GM23338 (cell line): ENCODE measurements at regions not wholly inside any gene's neighbourhood (a gene's known extent, or its start where the extent isn't known, plus 50 kb on each side); places are given as distances from the start of the nearest gene placed in this dataset.

Experiments used
- ATAC-seq: fragments of 200-7000 bp; cut with Tn5 transposase; 3 replicates; pipeline ENCODE4 v1.9.1; 2020
- DNase-seq: peaks from one replicate; pipeline ENCODE4 v3.0.0-alpha.2; 2015; ENCODE audit warnings: low spot score
- H2AFZ ChIP-seq: fragments of 200-600 bp; sonication (generic); 2 replicates; pipeline ENCODE4 v1.8.0; 2016; ENCODE audit warnings: antibody characterized with exemption, mild to moderate bottlenecking, moderate library complexity
- H3F3A ChIP-seq: fragments of 200-600 bp; sonication (generic); replicated peaks from 2 replicates; pipeline ENCODE4 v1.8.0; 2017; ENCODE audit warnings: antibody characterized with exemption, mixed run types, low read depth
- H3K27ac ChIP-seq: fragments of 200-600 bp; sonication (generic); 2 replicates; pipeline ENCODE4 v1.6.1; 2016; ENCODE audit warnings: low read depth
- H3K27me3 ChIP-seq: fragments of 200-600 bp; sonication (generic); 2 replicates; pipeline ENCODE4 v1.8.0; 2016; ENCODE audit warnings: mild to moderate bottlenecking, mixed run types, moderate library complexity; ENCODE audit not compliant: insufficient read depth
- H3K36me3 ChIP-seq: fragments of 200-600 bp; sonication (generic); 2 replicates; pipeline ENCODE4 v1.8.0; 2016; ENCODE audit warnings: mild to moderate bottlenecking; ENCODE audit not compliant: insufficient read depth
- H3K4me1 ChIP-seq: fragments of 200-600 bp; sonication (generic); 2 replicates; pipeline ENCODE4 v1.8.0; 2016; ENCODE audit warnings: mild to moderate bottlenecking, moderate library complexity; ENCODE audit not compliant: insufficient read depth
- H3K4me2 ChIP-seq: fragments of 200-600 bp; sonication (generic); 2 replicates; pipeline ENCODE4 v1.7.1; 2017; ENCODE audit warnings: mixed run types
- H3K4me3 ChIP-seq: fragments of 200-600 bp; sonication (generic); 2 replicates; pipeline ENCODE4 v1.6.1; 2016; ENCODE audit warnings: mixed run types
- H3K79me2 ChIP-seq: fragments of 200-600 bp; sonication (generic); replicated peaks from 2 replicates; pipeline ENCODE4 v1.8.0; 2017; ENCODE audit warnings: mild to moderate bottlenecking; ENCODE audit not compliant: insufficient read depth
- H3K9me2 ChIP-seq: fragments of 200-600 bp; sonication (generic); 2 replicates; pipeline ENCODE4 v1.8.0; 2017; ENCODE audit not compliant: insufficient read depth
- H4K20me1 ChIP-seq: fragments of 200-600 bp; sonication (generic); replicated peaks from 2 replicates; pipeline ENCODE4 v1.8.0; 2017; ENCODE audit warnings: mild to moderate bottlenecking; ENCODE audit not compliant: insufficient read depth
- H3K27ac Mint-ChIP-seq: 2 replicates; pipeline ENCODE4 v1.8.0; 2020; ENCODE audit warnings: inconsistent platforms, mild to moderate bottlenecking, moderate library complexity, mixed read lengths
- H3K27me3 Mint-ChIP-seq: 3 replicates; pipeline ENCODE4 v1.8.0; 2022; ENCODE audit warnings: low read depth, mild to moderate bottlenecking, moderate library complexity, mixed read lengths, inconsistent platforms; ENCODE audit not compliant: insufficient read depth, poor library complexity
- H3K36me3 Mint-ChIP-seq: 3 replicates; pipeline ENCODE4 v1.8.0; 2021; ENCODE audit warnings: low read depth, mild to moderate bottlenecking, inconsistent platforms, moderate library complexity, mixed read lengths
- H3K4me1 Mint-ChIP-seq: 3 replicates; pipeline ENCODE4 v1.8.0; 2020; ENCODE audit warnings: mild to moderate bottlenecking, inconsistent platforms, mixed read lengths
- H3K4me3 Mint-ChIP-seq: 3 replicates; pipeline ENCODE4 v1.8.0; 2021; ENCODE audit warnings: moderate library complexity, mild to moderate bottlenecking, inconsistent platforms, mixed read lengths
- H3K9me3 Mint-ChIP-seq: 3 replicates; pipeline ENCODE4 v1.8.0; 2020; ENCODE audit warnings: moderate library complexity, mild to moderate bottlenecking, inconsistent platforms, mixed read lengths
- CREB1 ChIP-seq: fragments of 250-450 bp; sonication (Bioruptor Pico); IDR thresholded peaks from 2 replicates; pipeline ENCODE4 v1.5.0; 2020; ENCODE audit warnings: low read depth, mild to moderate bottlenecking, moderate library complexity
- ETS1 ChIP-seq: IDR thresholded peaks from 2 replicates; pipeline ENCODE4 v1.6.1; 2016; ENCODE audit warnings: antibody characterized with exemption
- EZH2 ChIP-seq: fragments of 200-600 bp; sonication (generic); IDR thresholded peaks from one replicate; pipeline ENCODE4 v1.8.0; 2017; ENCODE audit warnings: antibody characterized with exemption, mild to moderate bottlenecking, low read depth; ENCODE audit not compliant: unreplicated experiment
- EZH2phosphoT487 ChIP-seq: fragments of 200-600 bp; sonication (generic); IDR thresholded peaks from one replicate; pipeline ENCODE4 v1.8.1; 2018; ENCODE audit warnings: antibody characterized with exemption; ENCODE audit not compliant: unreplicated experiment
- JUNB ChIP-seq: IDR thresholded peaks from one replicate; pipeline ENCODE4 v1.6.1; 2016; ENCODE audit warnings: antibody characterized with exemption; ENCODE audit not compliant: unreplicated experiment
- NANOG ChIP-seq: IDR thresholded peaks from 2 replicates; pipeline ENCODE4 v1.6.1; 2016; ENCODE audit warnings: antibody characterized with exemption, borderline replicate concordance
- POLR2AphosphoS5 ChIP-seq: IDR thresholded peaks from 2 replicates; pipeline ENCODE4 v1.6.1; 2016; ENCODE audit warnings: antibody characterized with exemption, low read depth
- STAT1 ChIP-seq: IDR thresholded peaks from one replicate; pipeline ENCODE4 v1.6.1; 2016; ENCODE audit warnings: antibody characterized with exemption; ENCODE audit not compliant: unreplicated experiment
- ZNF114 ChIP-seq: fragments of 250-450 bp; sonication (Bioruptor Pico); IDR thresholded peaks from 2 replicates; pipeline ENCODE4 v1.5.0; 2020; ENCODE audit warnings: mild to moderate bottlenecking, moderate library complexity
- ZNF331 ChIP-seq: fragments of 250-450 bp; sonication (Bioruptor Pico); IDR thresholded peaks from 2 replicates; pipeline ENCODE4 v1.5.0; 2020; ENCODE audit warnings: low read depth, mild to moderate bottlenecking, moderate library complexity
- ZNF462 ChIP-seq: fragments of 250-450 bp; sonication (Bioruptor Pico); IDR thresholded peaks from 2 replicates; pipeline ENCODE4 v1.5.0; 2020; ENCODE audit warnings: mild to moderate bottlenecking, moderate library complexity
- TF ChIP-seq, protein P1 (sequence below): IDR thresholded peaks from one replicate; pipeline ENCODE4 v1.6.1; 2018; ENCODE audit warnings: antibody characterized with exemption; ENCODE audit not compliant: unreplicated experiment
- TF ChIP-seq, protein P2 (sequence below), 2 experiments: fragments of 200-600 bp in 1 of 2; sonication (generic) in 1 of 2; conservative IDR thresholded peaks; 2 replicates each; pipeline versions ENCODE4 v1.5.1 to v1.6.1; 2016 to 2017; ENCODE audit warnings: antibody characterized with exemption in 2 of 2, low read depth in 2 of 2, mild to moderate bottlenecking in 2 of 2, moderate library complexity in 1 of 2

- Histone ChIP-seq H3K4me3 (no peak overlapping the region), H4K20me1 (no peaks in the 10 kb centered on the region), H3K27ac (no peak overlapping the region), H3F3A (no peaks in the 10 kb centered on the region), H3K36me3 (no peaks in the 10 kb centered on the region), H3K27me3 (no peaks in the 10 kb centered on the region), H3K9me2 (no peaks in the 10 kb centered on the region; the same call in 1 of the 2 replicates), H3K4me2 (no peak overlapping the region), H3K4me1 (no peaks in the 10 kb centered on the region), H2AFZ (no peak overlapping the region), H3K79me2 (no peaks in the 10 kb centered on the region)
- H3K27me3 Mint-ChIP-seq = no peaks in the 10 kb centered on the region
- ATAC-seq (no peak), DNase-seq (peak; percentile 2)
- no peaks in the 10 kb centered on the region for H3K9me3 Mint-ChIP-seq
- TF ChIP-seq STAT1 (no peak), ZNF462 (CRISPR knock-in tag) (no peak), EZH2 (no peak), ZNF331 (no peak), ETS1 (no peak), JUNB (no peak), ZNF114 (no peak), CREB1 (CRISPR knock-in tag) (no peak), POLR2AphosphoS5 (no peak), EZH2phosphoT487 (no peak), NANOG (no peak)
- TF ChIP-seq, protein P1, sequence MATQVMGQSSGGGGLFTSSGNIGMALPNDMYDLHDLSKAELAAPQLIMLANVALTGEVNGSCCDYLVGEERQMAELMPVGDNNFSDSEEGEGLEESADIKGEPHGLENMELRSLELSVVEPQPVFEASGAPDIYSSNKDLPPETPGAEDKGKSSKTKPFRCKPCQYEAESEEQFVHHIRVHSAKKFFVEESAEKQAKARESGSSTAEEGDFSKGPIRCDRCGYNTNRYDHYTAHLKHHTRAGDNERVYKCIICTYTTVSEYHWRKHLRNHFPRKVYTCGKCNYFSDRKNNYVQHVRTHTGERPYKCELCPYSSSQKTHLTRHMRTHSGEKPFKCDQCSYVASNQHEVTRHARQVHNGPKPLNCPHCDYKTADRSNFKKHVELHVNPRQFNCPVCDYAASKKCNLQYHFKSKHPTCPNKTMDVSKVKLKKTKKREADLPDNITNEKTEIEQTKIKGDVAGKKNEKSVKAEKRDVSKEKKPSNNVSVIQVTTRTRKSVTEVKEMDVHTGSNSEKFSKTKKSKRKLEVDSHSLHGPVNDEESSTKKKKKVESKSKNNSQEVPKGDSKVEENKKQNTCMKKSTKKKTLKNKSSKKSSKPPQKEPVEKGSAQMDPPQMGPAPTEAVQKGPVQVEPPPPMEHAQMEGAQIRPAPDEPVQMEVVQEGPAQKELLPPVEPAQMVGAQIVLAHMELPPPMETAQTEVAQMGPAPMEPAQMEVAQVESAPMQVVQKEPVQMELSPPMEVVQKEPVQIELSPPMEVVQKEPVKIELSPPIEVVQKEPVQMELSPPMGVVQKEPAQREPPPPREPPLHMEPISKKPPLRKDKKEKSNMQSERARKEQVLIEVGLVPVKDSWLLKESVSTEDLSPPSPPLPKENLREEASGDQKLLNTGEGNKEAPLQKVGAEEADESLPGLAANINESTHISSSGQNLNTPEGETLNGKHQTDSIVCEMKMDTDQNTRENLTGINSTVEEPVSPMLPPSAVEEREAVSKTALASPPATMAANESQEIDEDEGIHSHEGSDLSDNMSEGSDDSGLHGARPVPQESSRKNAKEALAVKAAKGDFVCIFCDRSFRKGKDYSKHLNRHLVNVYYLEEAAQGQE = no peak
- TF ChIP-seq, protein P2, sequence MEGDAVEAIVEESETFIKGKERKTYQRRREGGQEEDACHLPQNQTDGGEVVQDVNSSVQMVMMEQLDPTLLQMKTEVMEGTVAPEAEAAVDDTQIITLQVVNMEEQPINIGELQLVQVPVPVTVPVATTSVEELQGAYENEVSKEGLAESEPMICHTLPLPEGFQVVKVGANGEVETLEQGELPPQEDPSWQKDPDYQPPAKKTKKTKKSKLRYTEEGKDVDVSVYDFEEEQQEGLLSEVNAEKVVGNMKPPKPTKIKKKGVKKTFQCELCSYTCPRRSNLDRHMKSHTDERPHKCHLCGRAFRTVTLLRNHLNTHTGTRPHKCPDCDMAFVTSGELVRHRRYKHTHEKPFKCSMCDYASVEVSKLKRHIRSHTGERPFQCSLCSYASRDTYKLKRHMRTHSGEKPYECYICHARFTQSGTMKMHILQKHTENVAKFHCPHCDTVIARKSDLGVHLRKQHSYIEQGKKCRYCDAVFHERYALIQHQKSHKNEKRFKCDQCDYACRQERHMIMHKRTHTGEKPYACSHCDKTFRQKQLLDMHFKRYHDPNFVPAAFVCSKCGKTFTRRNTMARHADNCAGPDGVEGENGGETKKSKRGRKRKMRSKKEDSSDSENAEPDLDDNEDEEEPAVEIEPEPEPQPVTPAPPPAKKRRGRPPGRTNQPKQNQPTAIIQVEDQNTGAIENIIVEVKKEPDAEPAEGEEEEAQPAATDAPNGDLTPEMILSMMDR (conservative IDR thresholded peaks at IDR 0.05; ENCODE audit: low read depth in 2 of 2) = no peak
- H3K4me3 Mint-ChIP-seq = no peak overlapping the region
- no peaks in the 10 kb centered on the region for H3K36me3 Mint-ChIP-seq
- no peak overlapping the region for H3K27ac Mint-ChIP-seq
- H3K4me1 Mint-ChIP-seq = peaks cover 11% of the 10 kb centered on the region
Observed at GRCh38 chr5:103927739-103928138, 365.1 kb upstream of the NUDT12 start.
